GM12891 (cell line): ENCODE measurements at regions not wholly inside any gene's neighbourhood (a gene's known extent, or its start where the extent isn't known, plus 50 kb on each side); places are given as distances from the start of the nearest gene placed in this dataset.

Experiments
- PAX5 ChIP-seq: IDR thresholded peaks from 2 replicates; pipeline ENCODE4 v1.6.1; 2011; ENCODE audit warnings: low read length, moderate library complexity, mild to moderate bottlenecking; ENCODE audit not compliant: insufficient read depth, severe bottlenecking
- POLR2A ChIP-seq: IDR thresholded peaks from 2 replicates; pipeline ENCODE4 v1.6.1; 2011; ENCODE audit warnings: low read depth, low read length, control low read depth
- POLR2AphosphoS5 ChIP-seq: IDR thresholded peaks from 2 replicates; pipeline ENCODE4 v1.6.1; 2011; ENCODE audit warnings: low read depth, low read length, control low read depth
- SPI1 ChIP-seq: IDR thresholded peaks from 2 replicates; pipeline ENCODE4 v1.6.1; 2011; ENCODE audit warnings: low read depth, low read length, control low read depth
- TAF1 ChIP-seq: IDR thresholded peaks from 2 replicates; pipeline ENCODE4 v1.6.1; 2011; ENCODE audit warnings: low read depth, low read length, control low read depth

DNA sequence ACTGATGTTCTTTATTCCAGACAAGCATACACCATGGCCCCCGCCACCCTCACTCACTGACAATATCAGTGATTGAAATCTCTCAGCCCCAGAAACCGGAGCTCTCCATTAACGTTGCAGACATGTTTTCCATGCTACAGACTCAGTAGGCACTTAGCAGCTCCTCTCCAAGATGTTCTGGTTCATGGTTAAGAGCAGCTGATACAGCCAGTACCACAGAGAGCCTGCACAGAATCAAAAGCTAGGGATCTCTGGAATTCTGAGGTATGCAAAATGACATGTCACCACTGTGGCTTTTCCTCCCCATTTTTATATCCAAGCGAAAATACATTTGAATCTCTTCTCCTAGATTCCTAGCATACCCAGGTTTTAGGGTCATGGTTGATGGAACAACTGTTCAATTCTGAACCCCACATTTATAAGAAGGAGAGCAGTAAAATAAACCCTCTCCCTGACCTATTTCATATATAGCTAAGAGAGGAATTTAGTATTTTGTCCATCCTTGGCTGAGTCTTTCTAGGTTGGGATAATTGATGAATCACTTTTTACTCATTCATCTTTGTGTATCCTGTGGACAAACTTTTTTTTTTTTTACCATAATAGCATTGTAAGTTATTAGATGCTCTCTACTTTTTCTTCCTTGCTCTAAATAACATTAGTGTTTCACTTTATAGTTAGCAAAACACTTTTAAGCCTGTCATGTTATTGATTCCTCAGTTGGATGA lies 488.4 kb upstream of the PIK3C3 start:
- TF ChIP-seq POLR2A (no peak), POLR2AphosphoS5 (no peak), PAX5 (no peak), SPI1 (no peak), TAF1 (no peak)
